C1 segment of cervical spinal cord (tissue), 14 donors: ENCODE measurements at regions not wholly inside any gene's neighbourhood (a gene's known extent, or its start where the extent isn't known, plus 50 kb on each side); places are given as distances from the start of the nearest gene placed in this dataset.

Source experiments
- DNase-seq, 14 donors: peaks; one replicate each; lab custom pipeline; 2025; lab: John Stamatoyannopoulos, UW

GRCh38 chr9:89807682-89808075 lies 202.9 kb downstream of the GADD45G start:
- DNase-seq = no peak

GRCh38 chr9:89808076-89808755 lies 203.4 kb downstream of the GADD45G start:
- no peak for DNase-seq

- DNase-seq = no peak
Measured at GRCh38 chr9:89808756-89809181, 204.0 kb downstream of the GADD45G start.

- DNase-seq = no peak
Measured at GRCh38 chr9:89810431-89810830, 205.6 kb downstream of the GADD45G start.

- no peak for DNase-seq
Measured at GRCh38 chr9:89811356-89811755, 206.5 kb downstream of the GADD45G start.

GRCh38 chr9:89811886-89812450 lies 207.2 kb downstream of the GADD45G start:
- no peak for DNase-seq

- no peak for DNase-seq
Measured at GRCh38 chr9:89812556-89813181, 207.9 kb downstream of the GADD45G start.

GRCh38 chr9:89813482-89813881 lies 208.7 kb downstream of the GADD45G start:
- no peak for DNase-seq

GRCh38 chr9:89814340-89815040 lies 209.7 kb downstream of the GADD45G start:
- peak in 3 of 14 donors; percentile 12 to 44 (median 14) for DNase-seq

- DNase-seq = no peak
Measured at GRCh38 chr9:89815061-89815902, 210.5 kb downstream of the GADD45G start.

GRCh38 chr9:89815903-89816573 lies 211.2 kb downstream of the GADD45G start:
- peak in 1 of 14 donors; percentile 5 for DNase-seq

GRCh38 chr9:89817151-89817950 lies 212.5 kb downstream of the GADD45G start:
- no peak for DNase-seq

- no peak for DNase-seq
Measured at GRCh38 chr9:89820337-89820736, 215.5 kb downstream of the GADD45G start.

- no peak for DNase-seq
Measured at GRCh38 chr9:89821081-89821480, 216.3 kb downstream of the GADD45G start.

- no peak for DNase-seq
Measured at GRCh38 chr9:89822996-89823395, 218.2 kb downstream of the GADD45G start.

GRCh38 chr9:89825669-89826068 lies 220.9 kb downstream of the GADD45G start:
- DNase-seq = no peak

- DNase-seq = no peak
Measured at GRCh38 chr9:89826186-89826585, 221.4 kb downstream of the GADD45G start.

GRCh38 chr9:89829346-89829745 lies 224.5 kb downstream of the GADD45G start:
- no peak for DNase-seq

GRCh38 chr9:89835666-89836065 lies 230.9 kb downstream of the GADD45G start:
- no peak for DNase-seq
